ENCODE measurements at regions not wholly inside any gene's neighbourhood (a gene's known extent, or its start where the extent isn't known, plus 50 kb on each side); places are given as distances from the start of the nearest gene placed in this dataset.

DNA sequence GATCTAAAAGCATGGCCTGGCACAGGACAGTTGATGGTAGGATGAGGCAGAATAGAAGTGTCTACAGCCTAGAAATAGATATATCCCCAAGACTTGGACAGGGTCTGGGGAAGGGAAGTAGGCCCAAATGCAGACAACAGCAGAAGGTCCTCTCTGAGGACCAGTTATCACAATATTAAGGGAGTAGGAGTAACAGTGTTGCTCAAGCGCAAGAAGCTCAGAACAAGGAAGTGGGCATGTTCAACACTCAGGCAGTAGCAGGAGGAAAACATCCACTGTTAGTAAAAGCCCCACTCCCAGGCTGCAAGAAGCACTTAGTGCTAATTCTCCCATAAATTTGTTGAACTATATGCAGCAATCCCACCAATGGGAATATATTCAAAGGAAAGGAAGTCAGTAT, 314.7 kb downstream of the METTL4 start:
- no peak overlapping the region for H3K4me3 ChIP-seq (ENCODE audit: low read depth in 1 of 2, low read length in 2 of 2)
- H3K9ac ChIP-seq (ENCODE audit: low read depth, low read length) = no peak overlapping the region
- H3K27me3 ChIP-seq (ENCODE audit: insufficient read depth, low read length, poor library complexity) = peaks cover 2% of the 10 kb centered on the region
- no peak overlapping the region for H2AFZ ChIP-seq (ENCODE audit: low read depth, low read length)
- no peaks in the 10 kb centered on the region for H4K20me1 ChIP-seq (ENCODE audit: insufficient read depth, low read length)
- no peaks in the 10 kb centered on the region for H3K79me2 ChIP-seq (ENCODE audit: insufficient read depth, low read length)
- no peak overlapping the region for H3K4me2 ChIP-seq (ENCODE audit: insufficient read depth, low read length)
- no peak for ATAC-seq (ENCODE audit: insufficient read depth, low read depth)
- H3K36me3 ChIP-seq (ENCODE audit: insufficient read depth, low read length) = no peaks in the 10 kb centered on the region
- no peaks in the 10 kb centered on the region for H3K4me1 ChIP-seq (ENCODE audit: insufficient read depth, low read length)
- no peaks in the 10 kb centered on the region for H3K9me3 ChIP-seq (ENCODE audit: insufficient read depth, low read length, severe bottlenecking)
- TF ChIP-seq EZH2 (IDR thresholded peaks at IDR 0.05; ENCODE audit: borderline replicate concordance, low read depth, low read length, severe bottlenecking) = no peak
- TF ChIP-seq, protein P1, sequence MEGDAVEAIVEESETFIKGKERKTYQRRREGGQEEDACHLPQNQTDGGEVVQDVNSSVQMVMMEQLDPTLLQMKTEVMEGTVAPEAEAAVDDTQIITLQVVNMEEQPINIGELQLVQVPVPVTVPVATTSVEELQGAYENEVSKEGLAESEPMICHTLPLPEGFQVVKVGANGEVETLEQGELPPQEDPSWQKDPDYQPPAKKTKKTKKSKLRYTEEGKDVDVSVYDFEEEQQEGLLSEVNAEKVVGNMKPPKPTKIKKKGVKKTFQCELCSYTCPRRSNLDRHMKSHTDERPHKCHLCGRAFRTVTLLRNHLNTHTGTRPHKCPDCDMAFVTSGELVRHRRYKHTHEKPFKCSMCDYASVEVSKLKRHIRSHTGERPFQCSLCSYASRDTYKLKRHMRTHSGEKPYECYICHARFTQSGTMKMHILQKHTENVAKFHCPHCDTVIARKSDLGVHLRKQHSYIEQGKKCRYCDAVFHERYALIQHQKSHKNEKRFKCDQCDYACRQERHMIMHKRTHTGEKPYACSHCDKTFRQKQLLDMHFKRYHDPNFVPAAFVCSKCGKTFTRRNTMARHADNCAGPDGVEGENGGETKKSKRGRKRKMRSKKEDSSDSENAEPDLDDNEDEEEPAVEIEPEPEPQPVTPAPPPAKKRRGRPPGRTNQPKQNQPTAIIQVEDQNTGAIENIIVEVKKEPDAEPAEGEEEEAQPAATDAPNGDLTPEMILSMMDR (IDR thresholded peaks at IDR 0.05; ENCODE audit: borderline replicate concordance, extremely low read depth, low read length, poor library complexity, severe bottlenecking) = no peak
- no peak for DNase-seq
- no peak overlapping the region for H3K27ac ChIP-seq (ENCODE audit: low read length)

DNA sequence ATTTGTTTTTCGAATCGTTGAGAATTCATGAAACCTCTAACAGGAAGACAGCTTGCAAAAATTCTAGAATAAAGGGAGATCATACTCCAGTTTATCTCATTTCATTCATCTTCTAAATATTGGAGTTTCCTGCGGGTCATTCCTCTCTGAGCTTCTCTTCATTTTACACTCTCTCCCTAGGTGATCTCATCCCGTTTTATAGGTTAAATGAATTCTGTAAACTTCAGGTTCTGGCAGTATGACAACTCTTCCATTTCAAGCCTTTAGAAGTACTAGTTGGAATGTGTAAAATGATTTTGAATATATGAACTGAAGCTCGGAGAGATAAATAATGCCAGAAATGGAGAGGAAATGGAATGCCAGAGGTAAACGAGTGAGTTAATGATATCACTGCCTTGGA, 312.4 kb downstream of the METTL4 start:
- H3K9ac ChIP-seq (ENCODE audit: low read depth, low read length) = no peak overlapping the region
- no peak overlapping the region for H3K27ac ChIP-seq (ENCODE audit: low read length)
- no peak for ATAC-seq (ENCODE audit: insufficient read depth, low read depth)
- H3K36me3 ChIP-seq (ENCODE audit: insufficient read depth, low read length) = no peaks in the 10 kb centered on the region
- H4K20me1 ChIP-seq (ENCODE audit: insufficient read depth, low read length) = no peaks in the 10 kb centered on the region
- no peaks in the 10 kb centered on the region for H3K79me2 ChIP-seq (ENCODE audit: insufficient read depth, low read length)
- TF ChIP-seq, protein P1 (IDR thresholded peaks at IDR 0.05; ENCODE audit: borderline replicate concordance, extremely low read depth, low read length, poor library complexity, severe bottlenecking) = no peak
- TF ChIP-seq EZH2 (IDR thresholded peaks at IDR 0.05; ENCODE audit: borderline replicate concordance, low read depth, low read length, severe bottlenecking) = no peak
- H3K4me1 ChIP-seq (ENCODE audit: insufficient read depth, low read length) = no peaks in the 10 kb centered on the region
- DNase-seq = no peak
- no peak overlapping the region for H3K4me2 ChIP-seq (ENCODE audit: insufficient read depth, low read length)
- H3K27me3 ChIP-seq (ENCODE audit: insufficient read depth, low read length, poor library complexity) = peaks cover 2% of the 10 kb centered on the region
- H2AFZ ChIP-seq (ENCODE audit: low read depth, low read length) = no peak overlapping the region
- no peaks in the 10 kb centered on the region for H3K9me3 ChIP-seq (ENCODE audit: insufficient read depth, low read length, severe bottlenecking)
- H3K4me3 ChIP-seq (ENCODE audit: low read depth in 1 of 2, low read length in 2 of 2) = no peak overlapping the region

DNA sequence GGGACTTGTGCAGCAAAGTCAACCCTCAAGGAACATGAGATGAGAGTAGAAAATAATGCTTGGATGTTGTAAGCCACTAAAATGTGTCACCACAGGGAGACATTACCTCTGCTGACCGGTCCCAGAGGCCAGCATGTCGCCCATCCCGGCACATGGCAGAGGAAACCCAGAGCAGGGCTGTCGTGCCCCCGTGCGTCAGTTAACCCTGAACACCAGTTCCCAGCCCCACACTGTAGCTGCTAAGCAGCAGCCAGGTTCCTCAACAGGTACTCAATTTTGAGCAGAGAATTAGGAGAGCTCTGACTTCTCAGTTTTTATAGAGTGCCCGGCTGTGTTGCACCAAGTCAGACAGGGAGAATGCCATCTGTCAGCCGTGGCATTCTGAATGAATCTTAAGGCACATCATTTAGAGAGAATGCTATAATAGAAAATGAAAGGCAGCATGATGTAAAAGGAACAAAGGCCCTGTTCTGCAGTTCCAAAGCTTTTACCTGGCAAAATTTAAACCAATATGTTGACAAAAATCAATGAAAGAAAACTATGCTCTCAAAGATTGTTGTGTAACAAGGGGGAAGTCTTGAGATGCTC, 307.9 kb downstream of the METTL4 start:
- Histone ChIP-seq H3K9ac (ENCODE audit: low read depth, low read length) (no peak overlapping the region), H2AFZ (ENCODE audit: low read depth, low read length) (no peak overlapping the region), H3K4me1 (ENCODE audit: insufficient read depth, low read length) (no peaks in the 10 kb centered on the region), H3K4me2 (ENCODE audit: insufficient read depth, low read length) (no peak overlapping the region), H3K79me2 (ENCODE audit: insufficient read depth, low read length) (no peaks in the 10 kb centered on the region), H3K36me3 (ENCODE audit: insufficient read depth, low read length) (no peaks in the 10 kb centered on the region), H3K27ac (ENCODE audit: low read length) (no peak overlapping the region), H3K9me3 (ENCODE audit: insufficient read depth, low read length, severe bottlenecking) (no peaks in the 10 kb centered on the region), H3K27me3 (ENCODE audit: insufficient read depth, low read length, poor library complexity) (no peaks in the 10 kb centered on the region), H4K20me1 (ENCODE audit: insufficient read depth, low read length) (no peaks in the 10 kb centered on the region), H3K4me3 (ENCODE audit: low read depth in 1 of 2, low read length in 2 of 2) (no peak overlapping the region)
- DNase-seq (no peak), ATAC-seq (ENCODE audit: insufficient read depth, low read depth) (no peak)
- TF ChIP-seq, protein P1 (IDR thresholded peaks at IDR 0.05; ENCODE audit: borderline replicate concordance, extremely low read depth, low read length, poor library complexity, severe bottlenecking) = no peak
- no peak for TF ChIP-seq EZH2 (IDR thresholded peaks at IDR 0.05; ENCODE audit: borderline replicate concordance, low read depth, low read length, severe bottlenecking)

All from DND-41 (cell line).